ENCODE measurements at regions not wholly inside any gene's neighbourhood (a gene's known extent, or its start where the extent isn't known, plus 50 kb on each side); places are given as distances from the start of the nearest gene placed in this dataset.

DNA sequence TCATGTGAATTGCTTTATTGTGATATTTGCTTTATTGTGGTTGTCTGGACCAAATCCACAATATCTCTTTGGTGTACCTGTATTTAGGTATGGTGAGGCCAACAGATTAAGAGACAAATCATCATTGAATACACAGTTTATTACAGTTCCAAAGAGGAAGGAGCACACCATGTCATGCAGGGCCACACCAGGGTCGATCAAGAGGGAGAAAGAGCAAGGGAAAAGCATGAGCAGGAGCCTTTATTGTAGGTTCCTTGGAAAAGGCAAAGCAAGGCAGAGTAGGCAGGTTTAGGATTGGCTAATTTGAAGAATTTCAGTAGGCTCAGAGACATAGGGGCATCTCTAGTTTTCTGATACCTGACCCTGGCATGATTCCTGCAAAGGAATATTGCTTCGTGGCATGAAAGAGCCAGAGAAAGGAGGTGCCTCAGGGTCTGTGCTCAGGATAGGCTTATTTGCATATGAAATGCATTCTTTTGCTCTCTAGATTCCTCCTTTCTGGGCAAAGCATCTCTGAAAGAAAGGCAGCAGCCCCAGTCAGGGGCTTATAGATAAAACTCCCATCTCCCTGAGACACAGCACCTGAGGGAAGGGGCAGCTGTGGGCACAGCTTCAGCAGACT, 214.2 kb upstream of the ERBB4 start:
- H4K20me1 ChIP-seq (ENCODE audit: insufficient read depth, low read length, poor library complexity, severe bottlenecking): no peaks in the 10 kb centered on the region
- H3K9ac ChIP-seq (ENCODE audit: low read depth, low read length, poor library complexity, severe bottlenecking): no peak overlapping the region
- H3F3A ChIP-seq (ENCODE audit: low read depth): no peaks in the 10 kb centered on the region
- H3K4me3 ChIP-seq (ENCODE audit: low read length, poor library complexity, severe bottlenecking): no peak overlapping the region
- no peaks in the 10 kb centered on the region for H3K79me2 ChIP-seq (ENCODE audit: insufficient read depth, low read length)
- H3K4me1 ChIP-seq (ENCODE audit: insufficient read depth, low read length, poor library complexity, severe bottlenecking): no peaks in the 10 kb centered on the region
- H3K4me2 ChIP-seq (ENCODE audit: low read depth, low read length, poor library complexity, severe bottlenecking): no peak overlapping the region
- H2AFZ ChIP-seq (ENCODE audit: low read length): no peak overlapping the region
- H3K27me3 ChIP-seq (ENCODE audit: insufficient read depth, low read length, poor library complexity, severe bottlenecking): no peaks in the 10 kb centered on the region
- no peaks in the 10 kb centered on the region for H3K36me3 ChIP-seq (ENCODE audit: insufficient read depth, low read length)
- H3K9me3 ChIP-seq (ENCODE audit: insufficient read depth, low read depth, low read length): no peaks in the 10 kb centered on the region; the same call in 1 of the 2 replicates
- no peaks in the 10 kb centered on the region for H3K9me2 ChIP-seq (replicated peaks; ENCODE audit: low read depth, low read length)
- TF ChIP-seq, protein P1, sequence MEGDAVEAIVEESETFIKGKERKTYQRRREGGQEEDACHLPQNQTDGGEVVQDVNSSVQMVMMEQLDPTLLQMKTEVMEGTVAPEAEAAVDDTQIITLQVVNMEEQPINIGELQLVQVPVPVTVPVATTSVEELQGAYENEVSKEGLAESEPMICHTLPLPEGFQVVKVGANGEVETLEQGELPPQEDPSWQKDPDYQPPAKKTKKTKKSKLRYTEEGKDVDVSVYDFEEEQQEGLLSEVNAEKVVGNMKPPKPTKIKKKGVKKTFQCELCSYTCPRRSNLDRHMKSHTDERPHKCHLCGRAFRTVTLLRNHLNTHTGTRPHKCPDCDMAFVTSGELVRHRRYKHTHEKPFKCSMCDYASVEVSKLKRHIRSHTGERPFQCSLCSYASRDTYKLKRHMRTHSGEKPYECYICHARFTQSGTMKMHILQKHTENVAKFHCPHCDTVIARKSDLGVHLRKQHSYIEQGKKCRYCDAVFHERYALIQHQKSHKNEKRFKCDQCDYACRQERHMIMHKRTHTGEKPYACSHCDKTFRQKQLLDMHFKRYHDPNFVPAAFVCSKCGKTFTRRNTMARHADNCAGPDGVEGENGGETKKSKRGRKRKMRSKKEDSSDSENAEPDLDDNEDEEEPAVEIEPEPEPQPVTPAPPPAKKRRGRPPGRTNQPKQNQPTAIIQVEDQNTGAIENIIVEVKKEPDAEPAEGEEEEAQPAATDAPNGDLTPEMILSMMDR (conservative IDR thresholded peaks at IDR 0.05; ENCODE audit: low read length): no peak
- TF ChIP-seq EZH2phosphoT487 (IDR thresholded peaks at IDR 0.05; ENCODE audit: borderline replicate concordance): no peak

DNA sequence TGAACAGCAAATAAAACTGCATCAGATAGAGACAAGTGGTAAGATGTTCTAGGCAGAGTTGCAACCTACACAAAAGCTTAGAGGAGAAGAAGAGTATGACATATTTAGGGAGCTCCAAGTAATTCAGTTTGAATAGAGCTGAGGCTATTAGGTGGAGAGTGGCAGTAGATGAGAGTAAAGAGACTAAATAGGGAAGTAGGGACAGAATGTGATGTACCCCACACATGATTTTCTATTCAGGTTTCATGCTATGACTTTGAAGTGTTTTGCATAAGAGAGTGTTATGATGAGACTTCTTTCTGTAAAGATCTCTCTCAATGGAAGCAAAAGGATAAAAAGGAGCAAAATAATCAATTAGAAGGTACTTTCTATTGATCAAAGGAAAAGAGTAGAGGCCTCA, 206.8 kb upstream of the ERBB4 start:
- H3K27me3 ChIP-seq (ENCODE audit: insufficient read depth, low read length, poor library complexity, severe bottlenecking): no peaks in the 10 kb centered on the region
- H3K9ac ChIP-seq (ENCODE audit: low read depth, low read length, poor library complexity, severe bottlenecking): no peak overlapping the region
- H3K4me2 ChIP-seq (ENCODE audit: low read depth, low read length, poor library complexity, severe bottlenecking): no peak overlapping the region
- no peak overlapping the region for H2AFZ ChIP-seq (ENCODE audit: low read length)
- H3K4me3 ChIP-seq (ENCODE audit: low read length, poor library complexity, severe bottlenecking): no peak overlapping the region
- no peaks in the 10 kb centered on the region for H3K36me3 ChIP-seq (ENCODE audit: insufficient read depth, low read length)
- H3K9me3 ChIP-seq (ENCODE audit: insufficient read depth, low read depth, low read length): no peaks in the 10 kb centered on the region
- no peak for TF ChIP-seq EZH2phosphoT487 (IDR thresholded peaks at IDR 0.05; ENCODE audit: borderline replicate concordance)
- TF ChIP-seq, protein P1 (conservative IDR thresholded peaks at IDR 0.05; ENCODE audit: low read length): no peak
- H3K9me2 ChIP-seq (replicated peaks; ENCODE audit: low read depth, low read length): no peaks in the 10 kb centered on the region
- no peaks in the 10 kb centered on the region for H4K20me1 ChIP-seq (ENCODE audit: insufficient read depth, low read length, poor library complexity, severe bottlenecking)
- no peaks in the 10 kb centered on the region for H3K4me1 ChIP-seq (ENCODE audit: insufficient read depth, low read length, poor library complexity, severe bottlenecking)
- no peaks in the 10 kb centered on the region for H3K79me2 ChIP-seq (ENCODE audit: insufficient read depth, low read length)
- H3F3A ChIP-seq (ENCODE audit: low read depth): no peaks in the 10 kb centered on the region

DNA sequence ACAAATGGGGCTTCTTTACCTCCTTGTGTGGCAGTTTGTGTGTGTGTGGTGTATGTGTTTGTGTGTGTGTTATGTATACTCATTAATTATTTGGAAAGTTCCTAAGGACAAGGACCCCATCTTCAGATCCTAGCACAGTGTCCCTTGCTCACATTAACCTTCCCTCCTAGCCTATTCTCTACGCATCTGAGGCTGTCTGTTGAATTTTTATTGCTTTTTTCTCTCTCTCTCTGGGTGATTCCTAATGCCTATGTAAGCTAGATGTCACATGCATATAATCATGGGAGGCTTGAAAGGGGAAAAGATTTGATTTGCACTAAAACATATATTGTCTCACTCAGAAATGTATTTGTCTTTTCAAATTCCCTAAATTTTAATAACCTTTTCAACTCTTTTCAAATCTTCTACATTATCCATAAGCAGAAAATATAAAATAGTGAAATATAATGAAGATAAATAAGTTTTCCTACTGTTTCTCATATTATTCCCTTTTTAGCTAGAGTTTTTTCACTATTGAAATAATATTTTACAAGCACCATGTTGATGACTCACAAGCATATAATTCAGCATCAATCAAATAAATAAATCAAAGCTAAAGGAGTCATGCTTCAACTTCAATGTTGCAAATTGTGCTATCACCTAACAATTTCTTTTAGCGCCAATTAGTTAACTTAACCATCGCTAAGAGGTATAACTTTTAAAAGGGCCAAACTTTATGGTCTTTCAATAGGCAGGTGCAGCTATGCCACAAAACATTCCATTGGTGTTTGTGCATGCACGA, 199.0 kb upstream of the ERBB4 start:
- no peaks in the 10 kb centered on the region for H3K36me3 ChIP-seq (ENCODE audit: insufficient read depth, low read length)
- H3K79me2 ChIP-seq (ENCODE audit: insufficient read depth, low read length): no peaks in the 10 kb centered on the region
- H3K9me3 ChIP-seq (ENCODE audit: insufficient read depth, low read depth, low read length): no peaks in the 10 kb centered on the region
- no peaks in the 10 kb centered on the region for H4K20me1 ChIP-seq (ENCODE audit: insufficient read depth, low read length, poor library complexity, severe bottlenecking)
- no peaks in the 10 kb centered on the region for H3K27me3 ChIP-seq (ENCODE audit: insufficient read depth, low read length, poor library complexity, severe bottlenecking)
- H3K4me3 ChIP-seq (ENCODE audit: low read length, poor library complexity, severe bottlenecking): no peak overlapping the region
- H3K9me2 ChIP-seq (replicated peaks; ENCODE audit: low read depth, low read length): no peaks in the 10 kb centered on the region
- TF ChIP-seq EZH2phosphoT487 (IDR thresholded peaks at IDR 0.05; ENCODE audit: borderline replicate concordance): no peak
- TF ChIP-seq, protein P1 (conservative IDR thresholded peaks at IDR 0.05; ENCODE audit: low read length): no peak
- no peaks in the 10 kb centered on the region for H3K4me1 ChIP-seq (ENCODE audit: insufficient read depth, low read length, poor library complexity, severe bottlenecking)
- H3K4me2 ChIP-seq (ENCODE audit: low read depth, low read length, poor library complexity, severe bottlenecking): no peak overlapping the region
- H3K9ac ChIP-seq (ENCODE audit: low read depth, low read length, poor library complexity, severe bottlenecking): no peak overlapping the region
- H2AFZ ChIP-seq (ENCODE audit: low read length): no peak overlapping the region
- no peaks in the 10 kb centered on the region for H3F3A ChIP-seq (ENCODE audit: low read depth)
